H9 (cell line): ENCODE measurements at regions not wholly inside any gene's neighbourhood (a gene's known extent, or its start where the extent isn't known, plus 50 kb on each side); places are given as distances from the start of the nearest gene placed in this dataset.

Source experiments
- DNase-seq: peaks from one replicate; pipeline ENCODE4 v3.0.0-alpha.2; 2017
- H2AFZ ChIP-seq: one replicate; pipeline ENCODE4 v1.6.1; 2013; ENCODE audit warnings: mild to moderate bottlenecking, low read length, control low read depth, moderate library complexity
- H2AK5ac ChIP-seq: 2 replicates; pipeline ENCODE4 v1.6.1; 2013; ENCODE audit warnings: low read length, control low read depth, mixed read lengths; ENCODE audit not compliant: insufficient read length
- H2BK120ac ChIP-seq: one replicate; pipeline ENCODE4 v1.6.1; 2013; ENCODE audit warnings: low read depth, mild to moderate bottlenecking, low read length, control low read depth, inconsistent platforms; ENCODE audit not compliant: poor library complexity, severe bottlenecking
- H2BK12ac ChIP-seq: 2 replicates; pipeline ENCODE4 v1.6.1; 2013; ENCODE audit warnings: low read length, control low read depth, mixed read lengths, low read depth; ENCODE audit not compliant: insufficient read length
- H2BK15ac ChIP-seq: 2 replicates; pipeline ENCODE4 v1.6.1; 2013; ENCODE audit warnings: low read depth, low read length, control low read depth
- H2BK20ac ChIP-seq: one replicate; pipeline ENCODE4 v1.6.1; 2013; ENCODE audit warnings: low read depth, mild to moderate bottlenecking, low read length, control low read depth, inconsistent platforms; ENCODE audit not compliant: poor library complexity, severe bottlenecking
- H2BK5ac ChIP-seq: 2 replicates; pipeline ENCODE4 v1.6.1; 2013; ENCODE audit warnings: low read length, control low read depth, mixed read lengths; ENCODE audit not compliant: insufficient read length
- H3K14ac ChIP-seq: 2 replicates; pipeline ENCODE4 v1.6.1; 2013; ENCODE audit warnings: low read length, control low read depth; ENCODE audit not compliant: insufficient read depth
- H3K18ac ChIP-seq: 2 replicates; pipeline ENCODE4 v1.6.1; 2013; ENCODE audit warnings: low read depth, mild to moderate bottlenecking, mixed read lengths, low read length, control low read depth; ENCODE audit not compliant: insufficient read length
- H3K23ac ChIP-seq: 2 replicates; pipeline ENCODE4 v1.6.1; 2013; ENCODE audit warnings: low read length, control low read depth, mixed read lengths, low read depth; ENCODE audit not compliant: insufficient read length
- H3K23me2 ChIP-seq: 2 replicates; pipeline ENCODE4 v1.6.1; 2013; ENCODE audit warnings: low read depth, mild to moderate bottlenecking, mixed read lengths, low read length, control low read depth; ENCODE audit not compliant: insufficient read length, poor library complexity, severe bottlenecking
- H3K27ac ChIP-seq: 2 replicates; pipeline ENCODE4 v1.5.1; 2013; ENCODE audit warnings: low read length, control low read depth, mixed read lengths, low read depth; ENCODE audit not compliant: insufficient read length
- H3K27me3 ChIP-seq: 2 replicates; pipeline ENCODE4 v1.6.1; 2013; ENCODE audit warnings: low read length, control low read depth, inconsistent platforms; ENCODE audit not compliant: insufficient read depth
- H3K4ac ChIP-seq: 2 replicates; pipeline ENCODE4 v1.6.1; 2013; ENCODE audit warnings: low read depth, mild to moderate bottlenecking, control low read depth, inconsistent platforms, low read length, moderate library complexity
- H3K4me1 ChIP-seq: 2 replicates; pipeline ENCODE4 v1.6.1; 2013; ENCODE audit warnings: low read length, control low read depth, inconsistent platforms; ENCODE audit not compliant: insufficient read depth
- H3K4me2 ChIP-seq: 2 replicates; pipeline ENCODE4 v1.6.1; 2013; ENCODE audit warnings: low read length, control low read depth, mixed read lengths; ENCODE audit not compliant: insufficient read length, insufficient read depth
- H3K56ac ChIP-seq: 2 replicates; pipeline ENCODE4 v1.6.1; 2013; ENCODE audit warnings: low read depth, mild to moderate bottlenecking, mixed read lengths, low read length, control low read depth; ENCODE audit not compliant: insufficient read length
- H3K79me1 ChIP-seq: 2 replicates; pipeline ENCODE4 v1.6.1; 2013; ENCODE audit warnings: low read depth, mild to moderate bottlenecking, moderate library complexity, low read length, control low read depth, inconsistent platforms; ENCODE audit not compliant: insufficient read depth, poor library complexity, severe bottlenecking
- H3K79me2 ChIP-seq: 2 replicates; pipeline ENCODE4 v1.6.1; 2013; ENCODE audit warnings: low read length, control low read depth, inconsistent platforms; ENCODE audit not compliant: insufficient read depth
- H3K9ac ChIP-seq: 2 replicates; pipeline ENCODE4 v1.6.1; 2013; ENCODE audit warnings: low read length, control low read depth, mixed read lengths; ENCODE audit not compliant: insufficient read length; ENCODE audit errors: extremely low read depth
- H3K9me3 ChIP-seq: one replicate; pipeline ENCODE4 v1.6.1; 2013; ENCODE audit warnings: low read depth, low read length, inconsistent platforms; ENCODE audit not compliant: control insufficient read depth
- H3T11ph ChIP-seq: one replicate; pipeline ENCODE4 v1.6.1; 2013; ENCODE audit warnings: mild to moderate bottlenecking, low read length, control low read depth, inconsistent platforms
- H4K20me1 ChIP-seq: one replicate; pipeline ENCODE4 v1.6.1; 2013; ENCODE audit not compliant: control insufficient read depth, insufficient read length, insufficient read depth
- H4K5ac ChIP-seq: 2 replicates; pipeline ENCODE4 v1.6.1; 2013; ENCODE audit warnings: low read depth, mild to moderate bottlenecking, mixed read lengths, low read length, control low read depth; ENCODE audit not compliant: insufficient read length
- H4K8ac ChIP-seq: replicated peaks from 2 replicates; pipeline ENCODE4 v1.6.1; 2013; ENCODE audit warnings: low read length, control low read depth, mixed read lengths, low read depth; ENCODE audit not compliant: insufficient read length
- H4K91ac ChIP-seq: 2 replicates; pipeline ENCODE4 v1.6.1; 2013; ENCODE audit warnings: low read depth, mild to moderate bottlenecking, moderate library complexity, mixed read lengths, low read length, control low read depth; ENCODE audit not compliant: insufficient read length
- H3K27ac Mint-ChIP-seq, 3 experiments: 2 replicates in 2 of 3; 3 replicates in 1 of 3; pipeline ENCODE4 v1.8.0; 2020 to 2021; ENCODE audit warnings: mixed read lengths in 3 of 3, mild to moderate bottlenecking in 1 of 3, moderate library complexity in 1 of 3
- H3K27me3 Mint-ChIP-seq: 2 replicates; pipeline ENCODE4 v1.8.0; 2021; ENCODE audit warnings: low read depth, mild to moderate bottlenecking, moderate library complexity, mixed read lengths
- H3K36me3 Mint-ChIP-seq, 3 experiments: 2 replicates in 2 of 3; 3 replicates in 1 of 3; pipeline ENCODE4 v1.8.0; 2020 to 2021; ENCODE audit warnings: low read depth in 3 of 3, mixed read lengths in 3 of 3; ENCODE audit not compliant: insufficient read depth in 1 of 3
- H3K4me1 Mint-ChIP-seq, 2 experiments: 2 replicates each; pipeline ENCODE4 v1.8.0; 2020; ENCODE audit warnings: mixed read lengths in 2 of 2
- H3K4me3 Mint-ChIP-seq, 2 experiments: 2 replicates in 1 of 2; 3 replicates in 1 of 2; pipeline ENCODE4 v1.8.0; 2020 to 2021; ENCODE audit warnings: mild to moderate bottlenecking in 2 of 2, mixed read lengths in 2 of 2, moderate library complexity in 1 of 2
- H3K9me3 Mint-ChIP-seq, 2 experiments: 2 replicates in 1 of 2; 3 replicates in 1 of 2; pipeline ENCODE4 v1.8.0; 2020; ENCODE audit warnings: mild to moderate bottlenecking in 2 of 2, mixed read lengths in 2 of 2, moderate library complexity in 1 of 2
- WGBS: extraction: QIAGEN DNeasy Blood & Tissue Kit; methylation state at CpG from one replicate; pipeline ENCODE4 v1.1.7; 2013; ENCODE audit warnings: missing lambda C conversion rate, low lambda C conversion rate, mixed read lengths; ENCODE audit not compliant: insufficient read length; ENCODE audit errors: extremely low coverage; 5-methylcytosine and 5-hydroxymethylcytosine counted together
- TF ChIP-seq, protein P1 (sequence below): fragments of 200-600 bp; sonication (generic); conservative IDR thresholded peaks from 3 replicates; pipeline ENCODE4 v1.8.0; 2021; ENCODE audit warnings: antibody characterized with exemption, mild to moderate bottlenecking

DNA sequence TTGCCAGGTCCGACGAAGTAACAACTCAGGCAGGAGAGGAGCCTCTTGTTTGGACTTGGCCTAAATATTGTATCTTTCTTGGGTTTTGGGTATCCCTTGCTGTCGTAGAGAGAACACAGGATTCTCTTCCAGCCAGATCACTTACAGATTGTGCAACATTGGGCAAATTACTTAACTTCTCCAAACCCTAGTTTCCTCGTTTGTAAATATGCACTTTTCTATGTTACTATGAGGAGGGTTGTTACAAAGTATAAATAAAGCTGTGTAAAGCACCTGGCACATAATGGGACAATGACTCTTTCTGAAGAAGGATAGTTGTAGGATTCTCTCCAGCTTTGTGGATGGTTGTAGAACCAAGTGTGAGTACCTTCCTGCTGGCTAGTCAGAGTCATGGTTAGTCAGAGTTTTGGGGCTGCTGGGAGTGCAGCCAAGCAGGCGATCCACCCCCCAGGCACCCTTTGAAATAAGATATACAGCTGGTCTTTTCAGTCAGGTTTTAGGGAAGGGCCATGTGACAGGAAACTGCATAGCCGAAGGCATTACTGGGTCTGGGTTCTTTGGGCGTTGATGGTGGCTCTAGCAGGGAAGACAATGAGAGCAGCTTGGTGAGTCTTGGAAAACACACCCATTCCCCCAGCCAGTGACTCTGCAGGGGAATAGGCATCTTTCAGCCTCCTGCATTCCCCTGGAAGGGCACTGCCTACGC lies 49.9 kb upstream of the GDNF start:
- Histone ChIP-seq H4K8ac (no peak overlapping the region), H4K91ac (no peak overlapping the region), H3K4me2 (no peak overlapping the region), H2BK20ac (no peak overlapping the region), H3K56ac (no peak overlapping the region), H3K14ac (no peak overlapping the region), H2BK5ac (no peak overlapping the region), H3K4me1 (no peaks in the 10 kb centered on the region), H4K5ac (no peak overlapping the region), H3K79me2 (no peaks in the 10 kb centered on the region), H2AFZ (no peak overlapping the region), H3K79me1 (no peaks in the 10 kb centered on the region), H3K9ac (no peak overlapping the region), H3K18ac (no peak overlapping the region), H2BK15ac (no peak overlapping the region), H3K9me3 (no peaks in the 10 kb centered on the region), H3K23me2 (no peaks in the 10 kb centered on the region), H3K27me3 (no peaks in the 10 kb centered on the region), H3K23ac (no peak overlapping the region), H3T11ph (no peak overlapping the region), H2BK120ac (no peak overlapping the region), H2AK5ac (no peak overlapping the region), H4K20me1 (no peaks in the 10 kb centered on the region), H3K27ac (no peak overlapping the region), H2BK12ac (no peak overlapping the region), H3K4ac (no peak overlapping the region)
- no peak for DNase-seq
- Mint-ChIP-seq H3K27me3 (no peaks in the 10 kb centered on the region; the same call in 1 of the 2 replicates), H3K27ac (no peak overlapping the region), H3K9me3 (peaks cover 0 to 2% of the 10 kb centered on the region in 2 experiments; a peak in 1 of 5 replicates), H3K4me1 (peaks cover 3 to 4% of the 10 kb centered on the region in 2 experiments; a peak in 3 of 4 replicates), H3K4me3 (no peak overlapping the region; a peak in 1 of 5 replicates), H3K36me3 (no peaks in the 10 kb centered on the region; a peak in 1 of 7 replicates)
- no CpG with 5 or more reads among the region's 8 CpGs for WGBS
- TF ChIP-seq, protein P1, sequence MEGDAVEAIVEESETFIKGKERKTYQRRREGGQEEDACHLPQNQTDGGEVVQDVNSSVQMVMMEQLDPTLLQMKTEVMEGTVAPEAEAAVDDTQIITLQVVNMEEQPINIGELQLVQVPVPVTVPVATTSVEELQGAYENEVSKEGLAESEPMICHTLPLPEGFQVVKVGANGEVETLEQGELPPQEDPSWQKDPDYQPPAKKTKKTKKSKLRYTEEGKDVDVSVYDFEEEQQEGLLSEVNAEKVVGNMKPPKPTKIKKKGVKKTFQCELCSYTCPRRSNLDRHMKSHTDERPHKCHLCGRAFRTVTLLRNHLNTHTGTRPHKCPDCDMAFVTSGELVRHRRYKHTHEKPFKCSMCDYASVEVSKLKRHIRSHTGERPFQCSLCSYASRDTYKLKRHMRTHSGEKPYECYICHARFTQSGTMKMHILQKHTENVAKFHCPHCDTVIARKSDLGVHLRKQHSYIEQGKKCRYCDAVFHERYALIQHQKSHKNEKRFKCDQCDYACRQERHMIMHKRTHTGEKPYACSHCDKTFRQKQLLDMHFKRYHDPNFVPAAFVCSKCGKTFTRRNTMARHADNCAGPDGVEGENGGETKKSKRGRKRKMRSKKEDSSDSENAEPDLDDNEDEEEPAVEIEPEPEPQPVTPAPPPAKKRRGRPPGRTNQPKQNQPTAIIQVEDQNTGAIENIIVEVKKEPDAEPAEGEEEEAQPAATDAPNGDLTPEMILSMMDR, result no peak
